Activated B cell treated with CpG ODN at 0.5 μM for 24 hours (primary cell): ENCODE measurements at regions not wholly inside any gene's neighbourhood (a gene's known extent, or its start where the extent isn't known, plus 50 kb on each side); places are given as distances from the start of the nearest gene placed in this dataset.

Experiments used
- ATAC-seq: fragments of 200-7000 bp; cut with Tn5 transposase; one replicate; pipeline ENCODE4 v1.10.0; 2021; ENCODE audit warnings: low read depth, mild to moderate bottlenecking, moderate library complexity
- CTCF ChIA-PET: fragments of 350-600 bp; sonication (Branson Sonifier 250); formaldehyde crosslinking; loops from one replicate; lab custom pipeline; 2021; ENCODE audit warnings: antibody characterized with exemption; lab: Charles Lee
- POLR2A ChIA-PET: fragments of 350-600 bp; sonication (Branson Sonifier 250); formaldehyde crosslinking; loops from one replicate; lab custom pipeline; 2021; ENCODE audit warnings: antibody characterized with exemption; lab: Charles Lee
- DNase-seq: peaks from one replicate; pipeline ENCODE4 v3.0.0; 2022
- H3K27ac Mint-ChIP-seq: one replicate; pipeline ENCODE4 v1.8.0; 2020; ENCODE audit warnings: mixed read lengths
- H3K27me3 Mint-ChIP-seq: one replicate; pipeline ENCODE4 v1.8.0; 2021; ENCODE audit warnings: mixed read lengths
- H3K36me3 Mint-ChIP-seq: one replicate; pipeline ENCODE4 v1.8.0; 2021; ENCODE audit warnings: low read depth, mixed read lengths
- H3K4me1 Mint-ChIP-seq: one replicate; pipeline ENCODE4 v1.8.0; 2021; ENCODE audit warnings: mixed read lengths
- H3K4me3 Mint-ChIP-seq: one replicate; pipeline ENCODE4 v1.8.0; 2020; ENCODE audit warnings: mild to moderate bottlenecking, mixed read lengths
- H3K9me3 Mint-ChIP-seq: one replicate; pipeline ENCODE4 v1.8.0; 2020; ENCODE audit warnings: mixed read lengths
- intact Hi-C: fragments of 100-400 bp; cut with micrococcal nuclease; formaldehyde crosslinking; loops from one replicate; pipeline ENCODE4 v1.15.1; 2024
- TF ChIP-seq, protein P1 (sequence below): fragments of 200-600 bp; IDR thresholded peaks from one replicate; pipeline ENCODE4 v1.8.0; 2022; ENCODE audit warnings: antibody characterized with exemption, mild to moderate bottlenecking

DNA sequence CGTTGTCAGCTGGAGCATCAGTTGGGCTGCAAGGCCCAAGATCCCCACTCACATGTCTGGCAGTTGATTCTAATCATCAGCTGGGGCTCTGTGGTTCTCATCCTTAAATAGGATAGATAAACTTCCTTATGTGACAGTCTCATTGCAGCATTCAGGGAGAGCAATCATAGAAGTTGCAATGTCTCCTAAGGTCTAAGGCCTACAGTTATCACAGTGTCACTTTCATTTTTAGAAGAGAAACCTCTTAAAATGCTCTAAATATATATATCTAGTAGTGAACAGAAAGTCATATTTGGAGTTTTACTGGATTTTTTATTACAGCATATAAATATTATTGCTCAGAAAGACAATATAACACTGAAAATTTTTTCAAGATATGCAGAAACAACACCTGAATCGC lies 226.0 kb upstream of the PPP1R2C start:
- Mint-ChIP-seq H3K27me3 (no peaks in the 10 kb centered on the region), H3K9me3 (no peaks in the 10 kb centered on the region), H3K27ac (peak overlapping the region; percentile 56)

DNA sequence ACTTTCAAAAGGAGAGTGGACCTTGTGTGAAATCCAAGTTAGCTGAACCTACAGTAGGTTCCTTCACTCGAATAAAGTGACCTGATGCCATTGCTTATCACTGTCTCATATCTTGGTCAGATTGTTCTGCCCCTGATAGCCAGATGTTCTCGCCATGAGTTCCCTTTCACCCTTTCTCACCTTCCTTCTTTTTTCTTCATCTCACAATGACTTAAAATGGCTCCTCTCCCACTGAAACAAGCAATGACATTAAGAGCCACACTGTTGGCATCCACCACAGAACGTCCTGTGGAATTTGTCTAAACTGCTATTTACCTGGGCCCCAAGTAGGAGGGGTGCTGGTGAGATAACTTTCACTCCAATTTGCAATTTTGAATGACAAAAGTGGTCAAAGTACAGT lies 227.6 kb upstream of the PPP1R2C start:
- TF ChIP-seq, protein P1, sequence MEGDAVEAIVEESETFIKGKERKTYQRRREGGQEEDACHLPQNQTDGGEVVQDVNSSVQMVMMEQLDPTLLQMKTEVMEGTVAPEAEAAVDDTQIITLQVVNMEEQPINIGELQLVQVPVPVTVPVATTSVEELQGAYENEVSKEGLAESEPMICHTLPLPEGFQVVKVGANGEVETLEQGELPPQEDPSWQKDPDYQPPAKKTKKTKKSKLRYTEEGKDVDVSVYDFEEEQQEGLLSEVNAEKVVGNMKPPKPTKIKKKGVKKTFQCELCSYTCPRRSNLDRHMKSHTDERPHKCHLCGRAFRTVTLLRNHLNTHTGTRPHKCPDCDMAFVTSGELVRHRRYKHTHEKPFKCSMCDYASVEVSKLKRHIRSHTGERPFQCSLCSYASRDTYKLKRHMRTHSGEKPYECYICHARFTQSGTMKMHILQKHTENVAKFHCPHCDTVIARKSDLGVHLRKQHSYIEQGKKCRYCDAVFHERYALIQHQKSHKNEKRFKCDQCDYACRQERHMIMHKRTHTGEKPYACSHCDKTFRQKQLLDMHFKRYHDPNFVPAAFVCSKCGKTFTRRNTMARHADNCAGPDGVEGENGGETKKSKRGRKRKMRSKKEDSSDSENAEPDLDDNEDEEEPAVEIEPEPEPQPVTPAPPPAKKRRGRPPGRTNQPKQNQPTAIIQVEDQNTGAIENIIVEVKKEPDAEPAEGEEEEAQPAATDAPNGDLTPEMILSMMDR: no peak
- Mint-ChIP-seq H3K4me1 (peaks cover 28% of the 10 kb centered on the region), H3K27ac (no peak overlapping the region), H3K27me3 (no peaks in the 10 kb centered on the region), H3K4me3 (no peak overlapping the region), H3K36me3 (no peaks in the 10 kb centered on the region), H3K9me3 (no peaks in the 10 kb centered on the region)
- ChIA-PET CTCF (no interaction called here), POLR2A (interaction anchor here (0.8 kb wide), 1 partner anchor 383 kb away, joined by 3 read pairs; no protein-coding TSS in a partner anchor)
- intact Hi-C loops: no loop called here
- no peak for DNase-seq
- ATAC-seq: no peak

More for the DNA sequence above, 226.0 kb upstream of the PPP1R2C start:
- POLR2A ChIA-PET: no interaction called here
- TF ChIP-seq, protein P1: no peak
- no peaks in the 10 kb centered on the region for H3K36me3 Mint-ChIP-seq
- ATAC-seq: no peak
- intact Hi-C loops: loop anchor here (2.0 to 5.0 kb wide), 2 partner anchors 49 to 262 kb away; no protein-coding TSS in a partner anchor
- peaks cover 26% of the 10 kb centered on the region for H3K4me1 Mint-ChIP-seq
- CTCF ChIA-PET: no interaction called here
- no peak for DNase-seq
- H3K4me3 Mint-ChIP-seq: no peak overlapping the region

DNA sequence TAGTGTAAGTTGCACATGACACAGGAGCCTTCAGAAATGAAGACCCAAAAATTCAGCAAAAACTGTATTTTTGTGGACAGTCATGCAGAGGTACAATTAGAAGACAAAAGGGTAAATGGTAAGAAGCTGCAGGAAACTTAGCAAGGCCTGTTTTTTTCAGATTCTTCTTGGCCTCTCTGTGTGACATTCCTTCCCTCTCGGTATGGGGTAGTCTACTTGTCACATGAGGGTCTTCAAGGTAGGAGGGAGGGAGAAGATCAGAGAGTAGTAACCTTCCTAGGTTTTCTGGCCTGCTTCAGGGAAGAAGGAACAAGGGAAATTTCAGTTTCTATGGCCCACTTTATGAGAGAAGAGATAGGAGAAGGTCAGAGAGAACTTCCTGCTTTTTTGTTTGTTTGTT lies 230.4 kb upstream of the PPP1R2C start:
- CTCF ChIA-PET: no interaction called here
- Mint-ChIP-seq H3K27ac (peak overlapping the region; percentile 35), H3K4me1 (peaks cover 20% of the 10 kb centered on the region), H3K4me3 (no peak overlapping the region), H3K36me3 (no peaks in the 10 kb centered on the region), H3K27me3 (no peaks in the 10 kb centered on the region), H3K9me3 (no peaks in the 10 kb centered on the region)
- intact Hi-C loops: no loop called here
- POLR2A ChIA-PET: no interaction called here
- TF ChIP-seq, protein P1: no peak
- DNase-seq (no peak), ATAC-seq (no peak)

DNA sequence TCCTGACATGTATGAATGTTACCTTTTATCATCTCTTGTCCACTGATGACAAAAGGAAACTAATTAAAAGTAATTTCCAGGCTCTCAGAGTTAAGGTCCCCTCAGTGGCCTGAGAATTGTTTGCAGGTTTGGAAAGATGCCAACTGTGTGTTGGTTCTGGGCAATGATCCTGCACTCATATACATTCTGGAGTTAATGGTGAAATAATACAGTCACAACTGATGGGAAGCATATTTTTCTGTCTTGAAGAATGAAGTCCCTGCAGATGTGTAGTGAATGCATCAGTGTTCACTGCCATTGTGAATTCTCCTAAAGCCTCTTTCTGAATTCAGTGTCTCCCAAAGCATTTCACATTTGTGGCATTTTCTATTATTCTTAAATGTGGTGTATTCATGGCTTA lies 238.1 kb upstream of the PPP1R2C start:
- H3K4me1 Mint-ChIP-seq: peaks cover 9% of the 10 kb centered on the region
- CTCF ChIA-PET: no interaction called here
- H3K36me3 Mint-ChIP-seq: no peaks in the 10 kb centered on the region
- TF ChIP-seq, protein P1: no peak
- no peaks in the 10 kb centered on the region for H3K27me3 Mint-ChIP-seq
- intact Hi-C loops: no loop called here
- no peak overlapping the region for H3K4me3 Mint-ChIP-seq
- POLR2A ChIA-PET: no interaction called here
- ATAC-seq: no peak
- no peaks in the 10 kb centered on the region for H3K9me3 Mint-ChIP-seq
- H3K27ac Mint-ChIP-seq: no peak overlapping the region
- DNase-seq: no peak

DNA sequence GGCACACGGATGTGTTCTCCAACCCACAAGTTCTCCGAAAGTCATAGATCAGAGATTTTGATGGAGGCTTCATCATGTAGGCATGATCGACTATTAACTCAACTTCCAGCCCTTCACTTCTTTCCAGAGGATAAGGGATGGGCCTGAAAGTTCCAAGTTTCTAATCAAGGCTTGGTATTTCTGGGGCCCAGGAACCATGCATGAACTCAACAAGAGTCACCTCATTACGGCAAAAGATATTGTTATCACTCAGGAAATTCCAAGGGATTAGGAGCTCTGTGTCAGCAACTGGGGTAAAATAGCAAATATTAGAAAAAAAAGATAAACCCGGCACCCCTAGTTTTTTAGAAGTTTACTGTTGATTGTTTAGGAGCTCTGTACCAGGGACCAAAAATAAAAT lies 240.1 kb upstream of the PPP1R2C start:
- no peak overlapping the region for H3K27ac Mint-ChIP-seq
- H3K27me3 Mint-ChIP-seq: no peaks in the 10 kb centered on the region
- TF ChIP-seq, protein P1: no peak
- H3K4me3 Mint-ChIP-seq: no peak overlapping the region
- ChIA-PET CTCF (no interaction called here), POLR2A (no interaction called here)
- no peak for DNase-seq
- ATAC-seq: no peak
- H3K36me3 Mint-ChIP-seq: no peaks in the 10 kb centered on the region
- no peaks in the 10 kb centered on the region for H3K9me3 Mint-ChIP-seq
- intact Hi-C loops: no loop called here
- peaks cover 9% of the 10 kb centered on the region for H3K4me1 Mint-ChIP-seq
